ENCODE measurements at regions not wholly inside any gene's neighbourhood (a gene's known extent, or its start where the extent isn't known, plus 50 kb on each side); places are given as distances from the start of the nearest gene placed in this dataset.

- TF ChIP-seq REST (IDR thresholded peaks at IDR 0.05; ENCODE audit: low read depth) (no peak), CEBPB (IDR thresholded peaks at IDR 0.05) (no peak), MAX (IDR thresholded peaks at IDR 0.05) (no peak), FOXM1 (IDR thresholded peaks at IDR 0.05; ENCODE audit: borderline replicate concordance, low read depth) (no peak)
These were observed 129.7 kb downstream of the KCNJ2 start for GRCh38 chr17:70298929-70299531.
